Glutamatergic neuron (in vitro differentiated cells): ENCODE measurements at regions not wholly inside any gene's neighbourhood (a gene's known extent, or its start where the extent isn't known, plus 50 kb on each side); places are given as distances from the start of the nearest gene placed in this dataset.
A peak's percentile ranks its signal among the peaks of the same experiment; 100 is the strongest.

Experiments used
- DNase-seq: peaks from one replicate; pipeline ENCODE4 v3.0.0; 2022
- H3K27ac Mint-ChIP-seq: one replicate; pipeline ENCODE4 v1.8.0; 2020; ENCODE audit warnings: mild to moderate bottlenecking, mixed read lengths, inconsistent platforms; ENCODE audit not compliant: unreplicated experiment
- H3K27me3 Mint-ChIP-seq: one replicate; pipeline ENCODE4 v1.8.0; 2020; ENCODE audit warnings: mild to moderate bottlenecking, moderate library complexity, mixed read lengths, inconsistent platforms; ENCODE audit not compliant: unreplicated experiment
- H3K36me3 Mint-ChIP-seq: one replicate; pipeline ENCODE4 v1.8.0; 2020; ENCODE audit warnings: mild to moderate bottlenecking, mixed read lengths, inconsistent platforms; ENCODE audit not compliant: unreplicated experiment
- H3K4me1 Mint-ChIP-seq: one replicate; pipeline ENCODE4 v1.8.0; 2020; ENCODE audit warnings: mild to moderate bottlenecking, low read depth, mixed read lengths, inconsistent platforms; ENCODE audit not compliant: unreplicated experiment
- H3K4me3 Mint-ChIP-seq: one replicate; pipeline ENCODE4 v1.8.0; 2020; ENCODE audit warnings: mild to moderate bottlenecking, mixed read lengths, inconsistent platforms; ENCODE audit not compliant: unreplicated experiment
- H3K9me3 Mint-ChIP-seq: one replicate; pipeline ENCODE4 v1.8.0; 2020; ENCODE audit warnings: mild to moderate bottlenecking, moderate library complexity, mixed read lengths, inconsistent platforms; ENCODE audit not compliant: unreplicated experiment
- CTCF ChIP-seq: fragments of 200-600 bp; sonication (generic); IDR thresholded peaks from one replicate; pipeline ENCODE4 v1.5.0; 2021; ENCODE audit not compliant: partially characterized antibody, unreplicated experiment

GRCh38 chr6:33872761-33873160, 69.0 kb upstream of the MLN start:
- H3K36me3 Mint-ChIP-seq = no peaks in the 10 kb centered on the region
- DNase-seq = no peak
- H3K27me3 Mint-ChIP-seq = peaks cover 9% of the 10 kb centered on the region

GRCh38 chr6:33869826-33870423, 66.1 kb upstream of the MLN start:
- DNase-seq = no peak
- no peak for TF ChIP-seq CTCF

More at GRCh38 chr6:33872761-33873160, 69.0 kb upstream of the MLN start:
- peaks cover 40% of the 10 kb centered on the region for H3K4me1 Mint-ChIP-seq
- no peak overlapping the region for H3K4me3 Mint-ChIP-seq
- peaks cover 3% of the 10 kb centered on the region for H3K9me3 Mint-ChIP-seq
- no peak for TF ChIP-seq CTCF
- no peak overlapping the region for H3K27ac Mint-ChIP-seq

GRCh38 chr6:33869121-33869520, 65.3 kb upstream of the MLN start:
- DNase-seq = no peak
- H3K36me3 Mint-ChIP-seq = no peaks in the 10 kb centered on the region
- H3K4me3 Mint-ChIP-seq = no peak overlapping the region
- H3K4me1 Mint-ChIP-seq = peaks cover 32% of the 10 kb centered on the region
- H3K27ac Mint-ChIP-seq = no peak overlapping the region
- H3K27me3 Mint-ChIP-seq = peaks cover 3% of the 10 kb centered on the region
- H3K9me3 Mint-ChIP-seq = peaks cover 2% of the 10 kb centered on the region
- TF ChIP-seq CTCF = no peak

More at GRCh38 chr6:33869826-33870423, 66.1 kb upstream of the MLN start:
- Mint-ChIP-seq H3K9me3 (peaks cover 2% of the 10 kb centered on the region), H3K4me1 (peaks cover 39% of the 10 kb centered on the region), H3K27me3 (peaks cover 8% of the 10 kb centered on the region), H3K27ac (no peak overlapping the region), H3K36me3 (no peaks in the 10 kb centered on the region), H3K4me3 (no peak overlapping the region)

- H3K27me3 Mint-ChIP-seq = peaks cover 3% of the 10 kb centered on the region
- H3K36me3 Mint-ChIP-seq = no peaks in the 10 kb centered on the region
- H3K9me3 Mint-ChIP-seq = peaks cover 2% of the 10 kb centered on the region
- no peak for TF ChIP-seq CTCF
- H3K27ac Mint-ChIP-seq = no peak overlapping the region
- peaks cover 30% of the 10 kb centered on the region for H3K4me1 Mint-ChIP-seq
- no peak overlapping the region for H3K4me3 Mint-ChIP-seq
- DNase-seq = no peak
Observed at GRCh38 chr6:33868141-33868540, 64.3 kb upstream of the MLN start.

GRCh38 chr6:33865478-33866077, 61.8 kb upstream of the MLN start:
- H3K4me1 Mint-ChIP-seq = peaks cover 25% of the 10 kb centered on the region
- H3K9me3 Mint-ChIP-seq = peaks cover 2% of the 10 kb centered on the region
- no peak overlapping the region for H3K4me3 Mint-ChIP-seq
- no peak for TF ChIP-seq CTCF
- H3K27me3 Mint-ChIP-seq = peaks cover 3% of the 10 kb centered on the region
- DNase-seq = no peak
- H3K36me3 Mint-ChIP-seq = no peaks in the 10 kb centered on the region
- peak overlapping the region; percentile 24 for H3K27ac Mint-ChIP-seq
